Lung (tissue), 11 donors: ENCODE measurements at regions not wholly inside any gene's neighbourhood (a gene's known extent, or its start where the extent isn't known, plus 50 kb on each side); places are given as distances from the start of the nearest gene placed in this dataset.

ENCODE experiments used
- ATAC-seq: fragments of 200-7000 bp; cut with Tn5 transposase; one replicate; pipeline ENCODE4 v1.9.1; 2020; ENCODE audit warnings: moderate number of reproducible peaks; ENCODE audit not compliant: insufficient read depth, low FRiP score
- DNase-seq, 3 donors: peaks; one replicate each; pipeline ENCODE4 v3.0.0-alpha.2; 2013 to 2017
- H3K27ac ChIP-seq, 2 donors: one replicate each; pipeline ENCODE4 v1.5.1; 2013; ENCODE audit warnings: mild to moderate bottlenecking in 2 of 2, moderate library complexity in 2 of 2, control low read depth in 1 of 2, inconsistent platforms in 1 of 2, low read depth in 1 of 2, low read length in 1 of 2
- H3K27me3 ChIP-seq, 3 donors: one replicate each; pipeline ENCODE4 v1.5.1; 2013; ENCODE audit warnings: low read length in 2 of 3; ENCODE audit not compliant: control insufficient read depth in 3 of 3, insufficient read depth in 3 of 3
- H3K36me3 ChIP-seq, 4 donors: one replicate each; pipeline ENCODE4 v1.5.1; 2013; ENCODE audit warnings: low read length in 4 of 4, mild to moderate bottlenecking in 1 of 4, moderate library complexity in 1 of 4; ENCODE audit not compliant: control insufficient read depth in 4 of 4, insufficient read depth in 4 of 4
- H3K4me1 ChIP-seq, 5 donors: one replicate each; pipeline ENCODE4 v1.5.1; 2013; ENCODE audit warnings: low read length in 5 of 5, mild to moderate bottlenecking in 2 of 5, moderate library complexity in 1 of 5; ENCODE audit not compliant: control insufficient read depth in 5 of 5, insufficient read depth in 5 of 5
- H3K4me3 ChIP-seq: one replicate; pipeline ENCODE4 v1.5.1; 2013; ENCODE audit warnings: mild to moderate bottlenecking, control low read depth, moderate library complexity
- H3K9ac ChIP-seq, 2 donors: one replicate each; pipeline ENCODE4 v1.5.1; 2013; ENCODE audit warnings: low read length in 2 of 2, control low read depth in 1 of 2; ENCODE audit not compliant: insufficient read depth in 1 of 2
- H3K9me3 ChIP-seq, 4 donors: one replicate each; pipeline ENCODE4 v1.5.1; 2013; ENCODE audit warnings: low read length in 3 of 4, mild to moderate bottlenecking in 1 of 4, moderate library complexity in 1 of 4; ENCODE audit not compliant: control insufficient read depth in 4 of 4, insufficient read depth in 3 of 4
- CTCF ChIP-seq: IDR thresholded peaks from 2 replicates; pipeline ENCODE4 v1.5.1; 2012; ENCODE audit warnings: mild to moderate bottlenecking; ENCODE audit errors: control extremely low read depth, extremely low read depth
- WGBS, 2 donors: extraction: QIAGEN DNeasy Blood & Tissue Kit; methylation state at CpG; one replicate each; pipeline ENCODE4 v1.1.7; 2013; 5-methylcytosine and 5-hydroxymethylcytosine counted together
- donor health status: control.
- donor health status: control.
- donor health status: Bipolar disorder and iron deficiency.
- donor health status: healthy.
- donor health status: DM: yes; HTN: yes; CAD: no.

DNA sequence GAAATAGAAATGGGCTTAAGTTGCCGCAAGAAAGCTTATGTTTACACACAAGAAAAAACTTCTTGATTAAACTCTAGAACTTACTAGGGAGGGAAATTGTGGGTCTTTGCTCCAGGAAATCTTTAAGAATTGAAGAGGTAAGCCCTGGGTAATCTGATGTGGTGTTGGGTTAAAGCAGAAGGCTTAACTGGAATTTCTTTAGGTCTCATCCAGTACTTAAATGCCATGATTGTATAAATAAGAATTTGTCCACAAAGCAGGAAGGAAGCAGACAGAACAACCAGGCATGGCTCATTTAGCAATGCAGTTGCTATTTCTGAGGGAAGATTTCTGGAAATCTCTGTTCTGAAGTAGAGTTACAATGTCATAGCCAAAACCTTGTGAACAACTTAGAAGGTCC is 360.4 kb downstream of the KLF5 start:
- Histone ChIP-seq H3K9ac (no peak overlapping the region), H3K36me3 (no peaks in the 10 kb centered on the region), H3K4me1 (no peaks in the 10 kb centered on the region), H3K27me3 (no peaks in the 10 kb centered on the region), H3K4me3 (no peak overlapping the region), H3K9me3 (no peaks in the 10 kb centered on the region), H3K27ac (no peak overlapping the region)
- DNase-seq (no peak), ATAC-seq (no peak)
- 80 to 95% methylated on average over 1 of the region's 1 CpG for WGBS, 2 donors
- TF ChIP-seq CTCF, result no peak

DNA sequence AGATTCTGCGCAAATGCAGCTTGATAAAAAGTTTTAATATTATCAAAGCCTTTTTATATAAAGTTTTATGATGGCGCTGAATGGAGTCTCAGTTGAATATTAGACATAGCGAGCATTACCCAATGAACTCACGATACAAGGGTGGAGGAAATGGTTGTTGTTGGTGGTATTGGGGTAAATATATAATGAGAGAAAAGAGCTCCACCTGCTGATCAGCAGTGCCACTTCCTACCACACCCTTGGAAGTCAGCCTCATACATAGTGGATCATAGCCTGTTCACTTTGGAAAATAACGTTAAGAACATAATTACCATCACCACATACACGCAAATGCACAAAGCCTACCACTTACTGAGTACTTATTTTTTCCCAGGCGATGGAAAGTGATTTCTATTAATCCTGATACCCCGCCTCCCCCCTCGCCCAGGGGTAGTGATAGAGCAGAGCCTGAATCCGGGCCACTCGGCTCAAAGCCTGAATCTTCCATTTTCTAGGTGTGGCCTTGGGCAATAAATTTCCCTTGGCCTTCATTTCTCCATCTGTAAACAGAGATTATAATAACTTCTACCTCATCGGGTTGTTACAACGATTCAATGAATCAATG is 358.3 kb downstream of the KLF5 start:
- Histone ChIP-seq H3K4me1 (no peaks in the 10 kb centered on the region), H3K36me3 (no peaks in the 10 kb centered on the region), H3K27me3 (no peaks in the 10 kb centered on the region), H3K27ac (no peak overlapping the region), H3K9ac (no peak overlapping the region), H3K9me3 (no peaks in the 10 kb centered on the region), H3K4me3 (no peak overlapping the region)
- ATAC-seq (no peak), DNase-seq (no peak)
- TF ChIP-seq CTCF, result no peak
- WGBS, 2 donors, result 89 to 90% methylated on average over 13 of the region's 13 CpGs

DNA sequence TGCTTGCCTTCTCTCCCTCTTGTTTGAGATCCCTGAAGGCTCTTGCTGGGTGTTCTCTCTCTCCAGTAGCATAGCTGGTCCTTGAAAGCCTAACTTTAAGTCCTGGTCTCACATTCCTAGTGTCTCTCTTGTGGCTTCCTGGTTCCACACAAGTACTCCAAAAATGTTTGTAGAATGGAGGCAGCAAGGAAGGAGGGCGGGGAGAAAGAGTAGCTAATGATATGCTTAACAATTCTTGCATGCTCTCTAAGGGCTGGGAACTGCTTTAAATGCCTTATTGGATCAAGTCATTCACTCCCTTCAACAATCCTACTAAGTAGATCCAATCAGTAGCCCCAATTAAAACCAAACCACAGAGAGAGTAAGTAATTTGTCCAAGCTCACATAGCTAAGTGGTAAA is 357.3 kb downstream of the KLF5 start:
- peak; percentile 46 for ATAC-seq
- TF ChIP-seq CTCF, result no peak
- Histone ChIP-seq H3K36me3 (no peaks in the 10 kb centered on the region), H3K27ac (no peak overlapping the region), H3K9ac (no peak overlapping the region), H3K27me3 (no peaks in the 10 kb centered on the region), H3K9me3 (no peaks in the 10 kb centered on the region), H3K4me1 (no peaks in the 10 kb centered on the region), H3K4me3 (no peak overlapping the region)
- 63 to 79% methylated on average over 1 of the region's 1 CpG for WGBS, 2 donors
- no peak for DNase-seq

DNA sequence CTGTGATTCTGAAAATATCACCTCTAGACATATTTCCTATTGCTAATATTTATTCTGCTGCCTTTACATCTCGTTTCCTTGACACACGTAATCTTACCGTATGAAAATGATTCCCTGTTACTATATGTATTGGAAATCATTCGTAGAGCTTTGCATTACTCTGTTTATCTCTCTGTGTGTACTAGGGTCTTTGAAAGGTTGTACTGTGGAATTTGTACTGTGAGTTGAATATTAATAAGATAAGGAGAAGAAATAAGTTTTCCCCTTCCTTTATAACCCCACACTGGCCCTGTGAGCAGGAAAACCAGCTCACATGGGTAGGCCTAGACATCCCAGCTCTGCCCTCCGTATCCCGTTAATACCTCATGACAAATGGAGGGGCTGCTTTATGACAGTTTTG is 354.9 kb downstream of the KLF5 start:
- Histone ChIP-seq H3K27me3 (no peaks in the 10 kb centered on the region), H3K27ac (no peak overlapping the region), H3K9ac (no peak overlapping the region), H3K4me3 (no peak overlapping the region), H3K4me1 (no peaks in the 10 kb centered on the region), H3K36me3 (no peaks in the 10 kb centered on the region), H3K9me3 (no peaks in the 10 kb centered on the region)
- TF ChIP-seq CTCF, result no peak
- no peak for ATAC-seq
- WGBS, 2 donors, result 83 to 92% methylated on average over 6 of the region's 6 CpGs
- DNase-seq, result no peak
